ENCODE measurements at regions not wholly inside any gene's neighbourhood (a gene's known extent, or its start where the extent isn't known, plus 50 kb on each side); places are given as distances from the start of the nearest gene placed in this dataset.

DNA sequence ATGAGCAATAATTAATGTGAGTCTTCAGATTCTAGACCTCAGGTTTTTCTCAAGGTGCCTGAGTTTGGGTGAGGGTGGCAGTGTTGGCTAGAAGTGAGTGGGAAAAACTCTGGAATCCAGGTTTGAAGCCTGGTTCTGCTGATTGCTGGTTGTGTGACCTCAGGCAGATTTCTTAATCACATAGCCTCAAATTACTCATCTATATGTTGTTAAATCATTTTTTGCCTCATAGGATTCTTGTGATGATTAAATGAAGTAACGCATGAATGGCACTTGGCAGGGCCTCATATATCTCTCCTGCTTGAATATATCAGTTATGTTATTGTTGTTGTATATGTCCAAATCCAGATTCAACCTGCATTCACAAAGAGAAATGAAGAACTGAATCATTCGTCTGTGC lies 60.5 kb downstream of the NR2F2 start:
- TF ChIP-seq, protein P1, sequence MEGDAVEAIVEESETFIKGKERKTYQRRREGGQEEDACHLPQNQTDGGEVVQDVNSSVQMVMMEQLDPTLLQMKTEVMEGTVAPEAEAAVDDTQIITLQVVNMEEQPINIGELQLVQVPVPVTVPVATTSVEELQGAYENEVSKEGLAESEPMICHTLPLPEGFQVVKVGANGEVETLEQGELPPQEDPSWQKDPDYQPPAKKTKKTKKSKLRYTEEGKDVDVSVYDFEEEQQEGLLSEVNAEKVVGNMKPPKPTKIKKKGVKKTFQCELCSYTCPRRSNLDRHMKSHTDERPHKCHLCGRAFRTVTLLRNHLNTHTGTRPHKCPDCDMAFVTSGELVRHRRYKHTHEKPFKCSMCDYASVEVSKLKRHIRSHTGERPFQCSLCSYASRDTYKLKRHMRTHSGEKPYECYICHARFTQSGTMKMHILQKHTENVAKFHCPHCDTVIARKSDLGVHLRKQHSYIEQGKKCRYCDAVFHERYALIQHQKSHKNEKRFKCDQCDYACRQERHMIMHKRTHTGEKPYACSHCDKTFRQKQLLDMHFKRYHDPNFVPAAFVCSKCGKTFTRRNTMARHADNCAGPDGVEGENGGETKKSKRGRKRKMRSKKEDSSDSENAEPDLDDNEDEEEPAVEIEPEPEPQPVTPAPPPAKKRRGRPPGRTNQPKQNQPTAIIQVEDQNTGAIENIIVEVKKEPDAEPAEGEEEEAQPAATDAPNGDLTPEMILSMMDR (IDR thresholded peaks at IDR 0.05; ENCODE audit: borderline replicate concordance, extremely low read depth, low read length, poor library complexity, severe bottlenecking) = no peak
- TF ChIP-seq EZH2 (IDR thresholded peaks at IDR 0.05; ENCODE audit: borderline replicate concordance, low read depth, low read length, severe bottlenecking) = no peak
